ENCODE measurements at regions not wholly inside any gene's neighbourhood (a gene's known extent, or its start where the extent isn't known, plus 50 kb on each side); places are given as distances from the start of the nearest gene placed in this dataset.
"Not testable (repeated sequence)": the region's sequence is repeated elsewhere in the genome, so short reads cannot be mapped to it uniquely, and the experiment has no call there.

- not testable (repeated sequence) for DNase-seq
Observed at GRCh38 chr10:47711428-47711827, 52.0 kb downstream of the SYT15B start.

- DNase-seq: not testable (repeated sequence)
Observed at GRCh38 chr10:47710443-47710842, 52.9 kb downstream of the SYT15B start.

GRCh38 chr10:47705698-47706414, 57.5 kb downstream of the SYT15B start:
- peak; percentile 53 for DNase-seq

DNA sequence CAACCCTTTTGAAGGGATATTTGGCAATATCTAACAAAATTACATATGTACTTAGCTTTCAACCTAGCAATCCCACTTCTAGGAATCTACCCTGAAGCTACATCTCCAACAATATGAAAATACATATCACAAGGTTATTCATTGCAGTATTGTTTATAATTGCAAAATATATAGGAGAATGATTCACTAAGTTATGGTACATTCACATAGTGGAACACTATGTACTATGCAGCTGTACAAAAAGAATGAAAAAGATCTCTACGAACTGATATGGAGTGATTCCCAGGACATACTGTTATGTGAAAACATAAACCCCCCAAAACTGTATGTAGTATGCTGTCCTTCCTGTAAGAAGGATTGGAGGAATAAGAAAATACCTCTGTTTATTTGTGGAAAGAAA, 62.1 kb downstream of the SYT15B start:
- DNase-seq: not testable (repeated sequence)

- not testable (repeated sequence) for DNase-seq
Observed at GRCh38 chr10:47699854-47700253, 63.5 kb downstream of the SYT15B start.

DNA sequence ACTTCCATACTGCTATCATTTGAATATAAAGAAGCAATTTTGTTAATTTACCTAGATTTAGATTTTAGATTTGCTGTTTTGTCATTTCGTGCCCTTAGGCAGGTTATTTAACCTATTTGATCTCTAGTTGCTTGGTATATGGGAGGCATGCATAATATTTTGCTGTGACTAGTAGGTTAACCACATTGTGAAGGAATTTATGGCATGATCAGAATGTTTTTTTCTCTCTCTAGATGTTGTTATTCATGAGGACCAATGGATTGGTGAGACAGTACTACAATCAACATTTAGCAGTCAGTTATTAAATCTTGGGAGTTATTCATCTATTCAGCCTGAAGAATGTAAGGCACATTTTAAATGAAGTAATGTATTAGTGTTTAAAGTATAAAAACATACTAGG, 67.2 kb downstream of the SYT15B start:
- DNase-seq: not testable (repeated sequence)

GRCh38 chr10:47695149-47695548, 68.2 kb downstream of the SYT15B start:
- not testable (repeated sequence) for DNase-seq

- not testable (repeated sequence) for DNase-seq
Observed at GRCh38 chr10:47690304-47690703, 73.1 kb downstream of the SYT15B start.

DNA sequence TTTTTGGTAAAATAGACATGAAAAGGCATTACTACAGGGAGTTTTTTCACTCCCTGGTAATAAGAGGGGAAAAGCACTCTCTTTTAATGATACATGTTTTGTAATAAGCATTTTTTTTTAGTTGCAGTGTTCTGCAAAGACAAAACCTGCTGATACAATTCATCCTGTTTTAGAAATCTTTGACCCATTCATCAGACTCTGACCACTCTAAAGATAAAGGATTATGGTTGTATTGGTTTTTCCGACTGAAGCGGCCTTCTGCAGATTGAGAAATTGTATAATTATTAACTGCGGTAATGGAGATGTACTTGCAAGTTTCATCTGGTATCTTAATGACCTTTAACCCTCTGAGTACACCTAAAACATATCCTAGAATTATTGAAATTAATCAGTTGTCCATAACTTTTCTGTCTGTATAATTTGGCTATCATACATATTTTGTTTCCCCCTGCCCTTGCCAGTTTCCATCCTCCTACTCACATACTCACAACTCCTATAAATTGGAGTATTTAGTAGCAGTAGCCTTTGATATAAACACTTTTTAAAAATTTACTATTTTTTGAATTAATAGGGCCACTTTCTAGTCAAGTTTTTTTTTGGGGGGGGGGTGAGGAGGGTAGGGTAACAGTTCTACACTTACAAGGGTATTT, 79.4 kb downstream of the SYT15B start:
- DNase-seq: not testable (repeated sequence)

GRCh38 chr10:47681638-47681990, 81.8 kb downstream of the SYT15B start:
- not testable (repeated sequence) for DNase-seq

DNA sequence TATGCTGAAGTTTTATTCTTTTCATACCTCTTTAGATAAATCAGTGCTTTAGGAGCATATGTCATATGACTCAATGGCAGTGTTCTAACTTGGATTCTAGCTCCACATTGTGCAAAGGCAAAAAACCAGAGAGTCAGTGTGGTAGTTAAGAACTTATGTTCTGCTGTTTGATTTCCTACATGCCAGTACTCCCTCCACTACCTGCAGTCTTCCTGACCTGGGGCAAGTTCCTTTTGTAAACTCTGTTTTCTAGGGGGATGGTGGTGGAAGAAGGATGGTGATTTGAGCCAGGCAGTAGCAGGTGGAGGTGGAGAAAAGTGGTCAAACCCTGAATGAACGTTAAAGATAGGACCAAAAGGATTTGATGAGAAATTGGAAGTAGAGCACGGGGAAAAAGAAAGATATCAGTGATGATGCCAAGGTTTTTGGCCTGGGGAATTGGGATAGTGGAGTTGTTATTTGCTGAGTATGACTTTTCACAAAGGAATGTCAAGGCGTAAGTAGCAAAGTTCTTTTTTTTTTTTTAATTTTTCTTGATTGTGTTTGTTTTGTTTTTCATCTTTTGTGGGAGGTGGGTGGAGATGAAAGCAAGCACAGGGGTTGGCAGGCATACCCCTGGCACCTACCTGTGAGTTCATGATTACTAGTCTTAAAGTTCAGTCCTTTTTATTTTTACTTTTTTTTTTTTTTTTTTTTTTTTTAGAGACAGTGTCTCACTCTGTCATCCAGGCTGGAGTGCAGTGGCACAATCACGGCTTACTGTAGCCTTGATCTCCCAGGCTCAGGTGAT, 82.3 kb downstream of the SYT15B start:
- DNase-seq: not testable (repeated sequence)

- DNase-seq: not testable (repeated sequence)
Observed at GRCh38 chr10:47676102-47676501, 87.3 kb downstream of the SYT15B start.

DNA sequence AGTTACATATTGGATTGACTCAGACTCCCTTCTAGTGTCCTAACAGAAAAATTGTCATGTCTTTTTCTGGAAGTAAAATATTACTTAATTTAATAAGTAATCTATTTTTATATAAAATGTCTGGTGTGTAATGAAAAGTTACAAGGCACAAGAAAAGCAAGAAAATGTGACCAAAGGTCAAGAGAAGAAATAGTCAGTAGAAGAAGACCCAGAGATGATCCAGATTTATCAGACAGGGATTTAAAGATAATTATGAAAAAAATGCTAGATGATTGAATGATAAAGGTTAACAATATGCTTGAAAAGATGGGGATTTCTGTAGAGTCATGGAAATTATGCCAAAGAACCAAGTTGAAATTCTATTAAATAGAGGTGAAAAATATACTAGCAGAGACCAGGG, 87.8 kb downstream of the SYT15B start:
- not testable (repeated sequence) for DNase-seq

GRCh38 chr10:47673128-47673527, 90.3 kb downstream of the SYT15B start:
- not testable (repeated sequence) for DNase-seq

DNA sequence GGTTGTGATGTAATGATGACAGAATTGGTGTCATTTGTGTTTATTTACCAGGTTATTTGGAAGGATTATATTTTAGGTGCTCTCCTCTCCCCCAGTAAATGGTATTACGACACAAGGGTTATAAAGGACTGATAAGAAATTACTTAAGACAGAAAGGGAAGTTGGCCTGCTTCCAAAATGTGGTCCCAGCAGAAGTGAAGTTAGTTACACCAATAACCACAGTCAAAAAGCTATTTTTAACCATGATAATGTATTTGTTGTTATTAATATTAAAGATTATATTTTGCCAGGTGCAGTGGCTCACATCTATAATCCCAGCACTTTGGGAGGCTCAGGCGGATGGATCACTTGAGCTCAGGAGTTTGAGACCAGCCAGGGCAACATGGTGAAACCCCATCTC, 92.5 kb downstream of the SYT15B start:
- not testable (repeated sequence) for DNase-seq

- DNase-seq: not testable (repeated sequence)
Observed at GRCh38 chr10:47661955-47662577, 101.3 kb downstream of the SYT15B start.

- DNase-seq: not testable (repeated sequence)
Observed at GRCh38 chr10:47656732-47657131, 106.7 kb downstream of the SYT15B start.

GRCh38 chr10:47654161-47654560, 109.2 kb downstream of the SYT15B start:
- not testable (repeated sequence) for DNase-seq

GRCh38 chr10:47648594-47648993, 114.8 kb downstream of the SYT15B start:
- not testable (repeated sequence) for DNase-seq

GRCh38 chr10:47647523-47648101, 115.8 kb downstream of the SYT15B start:
- DNase-seq: not testable (repeated sequence)

DNA sequence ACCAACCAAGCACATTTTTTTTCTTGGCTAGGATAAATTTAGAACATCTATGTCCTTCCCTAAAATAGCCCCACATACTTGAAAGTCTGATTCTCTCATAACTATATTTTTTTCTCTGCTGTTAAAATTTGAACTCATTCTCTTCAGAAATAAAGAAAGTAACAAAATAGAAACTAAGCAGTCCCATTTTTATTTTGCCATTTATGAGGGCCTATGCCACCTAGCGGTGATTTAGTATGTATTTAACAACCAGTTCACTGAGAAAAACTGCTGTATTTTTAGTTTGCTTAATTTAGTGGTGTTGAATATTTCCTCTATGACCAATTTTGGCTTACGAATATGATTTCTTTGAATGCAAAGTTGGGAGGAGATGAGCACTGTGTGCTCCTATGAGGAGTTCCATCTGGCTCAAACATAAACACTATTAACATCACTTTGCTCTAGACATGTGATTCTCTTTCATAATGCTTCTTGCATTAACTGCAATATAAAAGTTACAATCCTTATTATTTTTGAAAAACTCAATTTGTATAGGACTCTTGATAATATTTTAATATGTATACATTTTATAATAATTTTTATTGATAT, 116.6 kb downstream of the SYT15B start:
- peak; percentile 4 for DNase-seq

- DNase-seq: not testable (repeated sequence)
Observed at GRCh38 chr10:47626975-47627374, 103.5 kb upstream of the AGAP9 start.
